ENCODE measurements at regions not wholly inside any gene's neighbourhood (a gene's known extent, or its start where the extent isn't known, plus 50 kb on each side); places are given as distances from the start of the nearest gene placed in this dataset.
"Not testable (repeated sequence)": the region's sequence is repeated elsewhere in the genome, so short reads cannot be mapped to it uniquely, and the experiment has no call there.

- no peak for DNase-seq
These were observed 145.2 kb upstream of the CDIN1 start for GRCh38 chr15:36434177-36434576.

GRCh38 chr15:36438499-36438898 is 140.9 kb upstream of the CDIN1 start:
- DNase-seq = no peak

- no peak for DNase-seq
These were observed 132.1 kb upstream of the CDIN1 start for GRCh38 chr15:36447373-36447772.

GRCh38 chr15:36448418-36448817 is 131.0 kb upstream of the CDIN1 start:
- no peak for DNase-seq

GRCh38 chr15:36449084-36449661 is 130.3 kb upstream of the CDIN1 start:
- DNase-seq = no peak

- no peak for DNase-seq
These were observed 129.7 kb upstream of the CDIN1 start for GRCh38 chr15:36449662-36450145.

- not testable (repeated sequence) for DNase-seq
These were observed 125.2 kb upstream of the CDIN1 start for GRCh38 chr15:36454244-36454643.

GRCh38 chr15:36458411-36458810 is 121.0 kb upstream of the CDIN1 start:
- peak; percentile 59 to 71 for DNase-seq

- no peak for DNase-seq
These were observed 114.1 kb upstream of the CDIN1 start for GRCh38 chr15:36465304-36465703.

- no peak for DNase-seq
These were observed 110.7 kb upstream of the CDIN1 start for GRCh38 chr15:36468746-36469145.

- DNase-seq = no peak
These were observed 110.0 kb upstream of the CDIN1 start for GRCh38 chr15:36469311-36469966.

GRCh38 chr15:36472672-36473071 is 106.8 kb upstream of the CDIN1 start:
- no peak for DNase-seq

- DNase-seq = no peak
These were observed 100.9 kb upstream of the CDIN1 start for GRCh38 chr15:36478561-36478960.

- DNase-seq = no peak
These were observed 100.1 kb upstream of the CDIN1 start for GRCh38 chr15:36479200-36479896.

- DNase-seq = no peak
These were observed 98.3 kb upstream of the CDIN1 start for GRCh38 chr15:36481156-36481555.

- no peak for DNase-seq
These were observed 96.0 kb upstream of the CDIN1 start for GRCh38 chr15:36483409-36483808.

- no peak for DNase-seq
These were observed 95.2 kb upstream of the CDIN1 start for GRCh38 chr15:36484038-36484778.

- DNase-seq = no peak
These were observed 87.5 kb upstream of the CDIN1 start for GRCh38 chr15:36491912-36492311.

- DNase-seq = no peak
These were observed 83.9 kb upstream of the CDIN1 start for GRCh38 chr15:36495456-36495991.

- no peak for DNase-seq
These were observed 81.5 kb upstream of the CDIN1 start for GRCh38 chr15:36497901-36498300.

- no peak for DNase-seq
These were observed 81.0 kb upstream of the CDIN1 start for GRCh38 chr15:36498401-36498800.

- DNase-seq = no peak
These were observed 80.5 kb upstream of the CDIN1 start for GRCh38 chr15:36498916-36499315.
